ENCODE measurements at regions not wholly inside any gene's neighbourhood (a gene's known extent, or its start where the extent isn't known, plus 50 kb on each side); places are given as distances from the start of the nearest gene placed in this dataset.

- Histone ChIP-seq H3K4me3 (ENCODE audit: low read length) (no peak overlapping the region), H3K27ac (ENCODE audit: low read length) (no peak overlapping the region), H2AFZ (ENCODE audit: low read depth, low read length) (no peak overlapping the region), H3K4me1 (ENCODE audit: low read length) (no peaks in the 10 kb centered on the region), H3K4me2 (ENCODE audit: low read length) (no peak overlapping the region), H4K20me1 (ENCODE audit: insufficient read depth, low read length) (no peaks in the 10 kb centered on the region), H3K36me3 (replicated peaks; ENCODE audit: low read depth, low read length) (no peaks in the 10 kb centered on the region), H3K79me2 (ENCODE audit: low read length) (no peaks in the 10 kb centered on the region), H3K27me3 (ENCODE audit: low read depth, low read length) (no peaks in the 10 kb centered on the region), H3K9me3 (ENCODE audit: insufficient read depth, low read length) (no peaks in the 10 kb centered on the region), H3K9ac (ENCODE audit: low read length) (no peak overlapping the region)
- TF ChIP-seq, protein P1, sequence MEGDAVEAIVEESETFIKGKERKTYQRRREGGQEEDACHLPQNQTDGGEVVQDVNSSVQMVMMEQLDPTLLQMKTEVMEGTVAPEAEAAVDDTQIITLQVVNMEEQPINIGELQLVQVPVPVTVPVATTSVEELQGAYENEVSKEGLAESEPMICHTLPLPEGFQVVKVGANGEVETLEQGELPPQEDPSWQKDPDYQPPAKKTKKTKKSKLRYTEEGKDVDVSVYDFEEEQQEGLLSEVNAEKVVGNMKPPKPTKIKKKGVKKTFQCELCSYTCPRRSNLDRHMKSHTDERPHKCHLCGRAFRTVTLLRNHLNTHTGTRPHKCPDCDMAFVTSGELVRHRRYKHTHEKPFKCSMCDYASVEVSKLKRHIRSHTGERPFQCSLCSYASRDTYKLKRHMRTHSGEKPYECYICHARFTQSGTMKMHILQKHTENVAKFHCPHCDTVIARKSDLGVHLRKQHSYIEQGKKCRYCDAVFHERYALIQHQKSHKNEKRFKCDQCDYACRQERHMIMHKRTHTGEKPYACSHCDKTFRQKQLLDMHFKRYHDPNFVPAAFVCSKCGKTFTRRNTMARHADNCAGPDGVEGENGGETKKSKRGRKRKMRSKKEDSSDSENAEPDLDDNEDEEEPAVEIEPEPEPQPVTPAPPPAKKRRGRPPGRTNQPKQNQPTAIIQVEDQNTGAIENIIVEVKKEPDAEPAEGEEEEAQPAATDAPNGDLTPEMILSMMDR (IDR thresholded peaks at IDR 0.05; ENCODE audit: low read depth, low read length): no peak
- no peak for TF ChIP-seq EZH2phosphoT487 (IDR thresholded peaks at IDR 0.05; ENCODE audit: low read depth)
Observed at GRCh38 chr2:128558895-128559532, 240.3 kb upstream of the HS6ST1 start.

DNA sequence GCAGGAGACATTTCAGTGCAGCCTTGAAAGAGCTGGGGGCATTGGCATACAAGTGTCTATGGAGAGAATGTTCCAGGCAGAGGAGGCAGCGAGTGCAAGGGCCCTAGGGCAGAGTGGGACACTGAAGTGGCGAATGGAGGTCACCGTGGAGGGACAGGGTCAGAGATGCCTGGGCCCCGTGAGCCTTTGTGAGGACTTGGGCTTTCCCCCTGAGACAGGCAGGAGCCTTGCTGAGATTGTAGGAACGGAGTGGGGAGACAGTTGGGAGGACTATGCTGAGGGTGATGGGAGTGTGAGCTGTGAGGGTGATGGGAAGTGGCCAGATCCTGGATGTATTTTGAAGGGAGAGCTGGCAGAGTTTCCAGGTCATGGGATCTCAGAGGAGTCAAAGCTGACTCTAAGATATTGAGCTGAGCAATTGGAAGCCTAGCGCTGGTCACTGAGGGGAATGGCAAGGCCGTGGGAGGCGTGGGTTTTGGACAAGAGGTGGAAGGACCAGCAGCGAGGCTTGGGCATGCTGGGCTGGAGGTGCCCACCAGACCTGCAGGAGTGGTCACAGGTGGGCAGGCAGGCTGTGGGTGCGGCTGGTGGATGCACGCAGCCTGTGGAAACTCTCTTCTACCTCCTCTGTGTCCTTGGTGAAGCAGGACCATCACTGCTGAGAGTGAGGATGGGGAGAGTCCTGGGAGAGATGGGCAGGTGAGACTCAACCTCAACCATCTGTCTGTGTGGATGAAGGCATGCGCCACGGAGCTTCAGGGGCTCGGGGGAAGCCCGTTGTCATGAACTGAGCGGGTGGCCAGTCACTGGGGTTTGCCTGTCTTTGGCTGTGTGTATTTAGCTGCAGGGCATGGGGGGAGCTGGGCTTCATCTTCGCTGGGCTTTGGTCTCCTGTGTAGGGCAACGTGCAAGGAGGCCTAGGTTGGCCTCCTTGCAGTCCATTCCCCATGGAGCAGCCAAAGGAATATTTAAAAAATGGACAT lies 241.2 kb upstream of the HS6ST1 start:
- TF ChIP-seq, protein P1 (IDR thresholded peaks at IDR 0.05; ENCODE audit: low read depth, low read length): no peak
- TF ChIP-seq EZH2phosphoT487 (IDR thresholded peaks at IDR 0.05; ENCODE audit: low read depth): no peak
- H3K27ac ChIP-seq (ENCODE audit: low read length): no peak overlapping the region
- H3K36me3 ChIP-seq (replicated peaks; ENCODE audit: low read depth, low read length): no peaks in the 10 kb centered on the region
- H4K20me1 ChIP-seq (ENCODE audit: insufficient read depth, low read length): no peaks in the 10 kb centered on the region
- no peaks in the 10 kb centered on the region for H3K4me1 ChIP-seq (ENCODE audit: low read length)
- H3K4me2 ChIP-seq (ENCODE audit: low read length): no peak overlapping the region
- no peaks in the 10 kb centered on the region for H3K27me3 ChIP-seq (ENCODE audit: low read depth, low read length)
- no peaks in the 10 kb centered on the region for H3K79me2 ChIP-seq (ENCODE audit: low read length)
- H3K9ac ChIP-seq (ENCODE audit: low read length): no peak overlapping the region
- no peak overlapping the region for H3K4me3 ChIP-seq (ENCODE audit: low read length)
- no peaks in the 10 kb centered on the region for H3K9me3 ChIP-seq (ENCODE audit: insufficient read depth, low read length)
- H2AFZ ChIP-seq (ENCODE audit: low read depth, low read length): no peak overlapping the region

DNA sequence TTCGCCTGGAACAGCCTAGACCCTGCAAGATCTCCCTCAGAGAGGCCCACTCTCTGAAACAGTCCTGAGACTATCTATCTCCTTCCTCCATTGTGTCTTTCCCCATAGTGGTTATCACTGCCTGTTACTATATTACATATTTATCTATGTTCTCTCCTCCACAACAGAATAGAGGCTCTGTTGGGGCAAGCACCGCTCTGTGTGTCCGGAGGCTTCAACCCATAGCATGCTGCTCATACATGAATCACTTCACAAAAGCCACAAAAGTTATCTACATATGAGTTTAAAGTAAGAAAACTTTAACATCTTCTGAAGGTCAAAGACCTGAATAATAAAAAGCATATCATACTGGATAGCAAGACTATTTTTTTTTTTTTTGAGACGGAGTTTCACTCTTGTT lies 242.1 kb upstream of the HS6ST1 start:
- Histone ChIP-seq H4K20me1 (ENCODE audit: insufficient read depth, low read length) (no peaks in the 10 kb centered on the region), H3K4me1 (ENCODE audit: low read length) (no peaks in the 10 kb centered on the region), H3K27ac (ENCODE audit: low read length) (no peak overlapping the region), H3K4me2 (ENCODE audit: low read length) (no peak overlapping the region), H3K36me3 (replicated peaks; ENCODE audit: low read depth, low read length) (no peaks in the 10 kb centered on the region), H3K9ac (ENCODE audit: low read length) (no peak overlapping the region), H2AFZ (ENCODE audit: low read depth, low read length) (no peak overlapping the region), H3K4me3 (ENCODE audit: low read length) (no peak overlapping the region), H3K27me3 (ENCODE audit: low read depth, low read length) (no peaks in the 10 kb centered on the region), H3K79me2 (ENCODE audit: low read length) (no peaks in the 10 kb centered on the region), H3K9me3 (ENCODE audit: insufficient read depth, low read length) (no peaks in the 10 kb centered on the region)
- TF ChIP-seq EZH2phosphoT487 (IDR thresholded peaks at IDR 0.05; ENCODE audit: low read depth): no peak
- TF ChIP-seq, protein P1 (IDR thresholded peaks at IDR 0.05; ENCODE audit: low read depth, low read length): no peak
